Glomerular visceral epithelial cell (primary cell): ENCODE measurements at regions not wholly inside any gene's neighbourhood (a gene's known extent, or its start where the extent isn't known, plus 50 kb on each side); places are given as distances from the start of the nearest gene placed in this dataset.
"Not testable (repeated sequence)": the region's sequence is repeated elsewhere in the genome, so short reads cannot be mapped to it uniquely, and the experiment has no call there.

Experiments
- DNase-seq: peaks from one replicate; pipeline ENCODE4 v3.0.0-alpha.2; 2016; ENCODE audit errors: extremely low spot score

GRCh38 chr6:155684416-155685196 is 229.0 kb upstream of the NOX3 start:
- DNase-seq: no peak

GRCh38 chr6:155678361-155678760 is 222.7 kb upstream of the NOX3 start:
- DNase-seq: peak; percentile 26

- no peak for DNase-seq
These were observed 220.7 kb upstream of the NOX3 start for GRCh38 chr6:155676346-155676745.

- DNase-seq: no peak
These were observed 215.0 kb upstream of the NOX3 start for GRCh38 chr6:155670655-155671054.

- no peak for DNase-seq
These were observed 204.8 kb upstream of the NOX3 start for GRCh38 chr6:155660251-155660977.

GRCh38 chr6:155656024-155656423 is 200.4 kb upstream of the NOX3 start:
- DNase-seq: no peak

GRCh38 chr6:155654474-155654873 is 198.8 kb upstream of the NOX3 start:
- no peak for DNase-seq

GRCh38 chr6:155648301-155648700 is 192.7 kb upstream of the NOX3 start:
- DNase-seq: no peak

- no peak for DNase-seq
These were observed 191.7 kb upstream of the NOX3 start for GRCh38 chr6:155647354-155647753.

- no peak for DNase-seq
These were observed 190.8 kb upstream of the NOX3 start for GRCh38 chr6:155646443-155646842.

- DNase-seq: no peak
These were observed 189.7 kb upstream of the NOX3 start for GRCh38 chr6:155645325-155645724.

- DNase-seq: no peak
These were observed 186.0 kb upstream of the NOX3 start for GRCh38 chr6:155641603-155642002.

- DNase-seq: no peak
These were observed 182.6 kb upstream of the NOX3 start for GRCh38 chr6:155638200-155638599.

- no peak for DNase-seq
These were observed 179.8 kb upstream of the NOX3 start for GRCh38 chr6:155635416-155635815.

- DNase-seq: no peak
These were observed 174.4 kb upstream of the NOX3 start for GRCh38 chr6:155630085-155630484.

- DNase-seq: no peak
These were observed 174.0 kb upstream of the NOX3 start for GRCh38 chr6:155629652-155630051.

GRCh38 chr6:155628306-155628705 is 172.7 kb upstream of the NOX3 start:
- no peak for DNase-seq

GRCh38 chr6:155627722-155628212 is 172.1 kb upstream of the NOX3 start:
- DNase-seq: not testable (repeated sequence)

GRCh38 chr6:155623450-155624178 is 168.0 kb upstream of the NOX3 start:
- no peak for DNase-seq

GRCh38 chr6:155614606-155615005 is 159.0 kb upstream of the NOX3 start:
- no peak for DNase-seq

- no peak for DNase-seq
These were observed 156.1 kb upstream of the NOX3 start for GRCh38 chr6:155611742-155612141.

- no peak for DNase-seq
These were observed 149.4 kb upstream of the NOX3 start for GRCh38 chr6:155604991-155605390.
